A549 (cell line): ENCODE measurements at regions not wholly inside any gene's neighbourhood (a gene's known extent, or its start where the extent isn't known, plus 50 kb on each side); places are given as distances from the start of the nearest gene placed in this dataset.

Source experiments
- ATAC-seq, 2 experiments: fragments of 200-7000 bp in 1 of 2; fragments of >200 bp in 1 of 2; cut with Nextera tagmentation in 1 of 2; cut with Tn5 transposase in 1 of 2; 3 replicates each; pipeline versions ENCODE4 v1.8.0 to v1.9.1; 2018 to 2020; ENCODE audit warnings: mild to moderate bottlenecking in 1 of 2, moderate library complexity in 1 of 2
- CTCF ChIA-PET: fragments of 300-600 bp; sonication (Branson Sonifier 250); formaldehyde crosslinking; extraction: SDS; loops from one replicate; lab custom pipeline; 2021; ENCODE audit warnings: antibody characterized with exemption, inconsistent platforms; lab: Yijun Ruan, JAX
- POLR2A ChIA-PET: fragments of 350-600 bp; formaldehyde crosslinking; extraction: SDS; loops from one replicate; lab custom pipeline; 2021; ENCODE audit warnings: antibody characterized with exemption, inconsistent platforms; lab: Yijun Ruan, JAX
- DNase-seq, 2 experiments: peaks; one replicate each; pipeline versions ENCODE4 v3.0.0 to v3.0.0-alpha.2; 2011 to 2016; ENCODE audit warnings: low read depth in 1 of 2, low spot score in 1 of 2
- FAIRE-seq: peaks from 2 replicates; lab custom pipeline; 2011; peaks lifted over from hg19 to GRCh38; lab: Jason Lieb, UNC
- H3K27ac ChIP-seq, 2 experiments: fragments of >200 bp; sonication (Bioruptor Twin); formaldehyde crosslinking; 3 replicates each; pipeline ENCODE4 v1.5.1; 2016 to 2017
- H3K4me1 ChIP-seq: fragments of >200 bp; sonication (Bioruptor Twin); formaldehyde crosslinking; 3 replicates; pipeline ENCODE4 v1.6.1; 2016
- H3K4me2 ChIP-seq: fragments of >200 bp; sonication (Bioruptor Twin); formaldehyde crosslinking; 3 replicates; pipeline ENCODE4 v1.6.1; 2016
- H3K4me3 ChIP-seq: fragments of >200 bp; sonication (Bioruptor Twin); formaldehyde crosslinking; 3 replicates; pipeline ENCODE4 v1.5.1; 2016
- H3K9me3 ChIP-seq: fragments of >200 bp; sonication (Bioruptor Twin); formaldehyde crosslinking; 3 replicates; pipeline ENCODE4 v1.6.1; 2016
- CEBPB ChIP-seq, 2 experiments: fragments of >200 bp in 1 of 2; sonication (Bioruptor Twin) in 1 of 2; formaldehyde crosslinking in 1 of 2; IDR thresholded peaks; 2 replicates each; pipeline ENCODE4 v1.6.1; 2012 to 2016
- CHD4 ChIP-seq: fragments of 200-600 bp; sonication (generic); IDR thresholded peaks from 2 replicates; pipeline ENCODE4 v1.6.1; 2016; ENCODE audit warnings: antibody characterized with exemption, mild to moderate bottlenecking, borderline replicate concordance
- ELK1 ChIP-seq: fragments of 150-350 bp; IDR thresholded peaks from 2 replicates; pipeline ENCODE4 v1.6.1; 2014; ENCODE audit warnings: low read depth, mild to moderate bottlenecking, low read length
- ESRRA ChIP-seq: fragments of 150-350 bp; IDR thresholded peaks from 2 replicates; pipeline ENCODE4 v1.6.1; 2014; ENCODE audit warnings: mild to moderate bottlenecking, low read length, borderline replicate concordance
- HEYL ChIP-seq: fragments of 250-450 bp; sonication (Bioruptor Pico); IDR thresholded peaks from 2 replicates; pipeline ENCODE4 v1.8.0; 2021; ENCODE audit warnings: mild to moderate bottlenecking, moderate library complexity
- JUN ChIP-seq, 2 experiments: fragments of >200 bp; sonication (Bioruptor Twin); formaldehyde crosslinking; IDR thresholded peaks; 2 replicates in 1 of 2; 3 replicates in 1 of 2; pipeline ENCODE4 v1.6.1; 2016 to 2017
- KDM1A ChIP-seq: fragments of 200-600 bp; sonication (generic); IDR thresholded peaks from 2 replicates; pipeline ENCODE4 v1.6.1; 2016; ENCODE audit warnings: low read depth, mild to moderate bottlenecking
- MAZ ChIP-seq: fragments of 150-350 bp; IDR thresholded peaks from 2 replicates; pipeline ENCODE4 v1.6.1; 2014; ENCODE audit warnings: antibody characterized with exemption, low read depth, low read length, borderline replicate concordance
- NR3C1 ChIP-seq: fragments of >200 bp; sonication (Bioruptor Twin); formaldehyde crosslinking; IDR thresholded peaks from 3 replicates; pipeline ENCODE4 v1.6.1; 2017
- POLR2A ChIP-seq: IDR thresholded peaks from 2 replicates; pipeline ENCODE4 v1.6.1; 2012; ENCODE audit warnings: mild to moderate bottlenecking, low read length
- POLR2AphosphoS2 ChIP-seq: conservative IDR thresholded peaks from 2 replicates; pipeline ENCODE4 v1.6.1; 2012; ENCODE audit warnings: low read length, improper control_type of control experiment, inconsistent platforms
- RAD21 ChIP-seq, 2 experiments: fragments of >200 bp in 1 of 2; sonication (Bioruptor Twin) in 1 of 2; formaldehyde crosslinking in 1 of 2; IDR thresholded peaks in 1 of 2; conservative IDR thresholded peaks in 1 of 2; 2 replicates in 1 of 2; 3 replicates in 1 of 2; pipeline ENCODE4 v1.6.1; 2012 to 2018; ENCODE audit warnings: inconsistent platforms in 1 of 2
- RCOR1 ChIP-seq: fragments of 150-350 bp; IDR thresholded peaks from 2 replicates; pipeline ENCODE4 v1.6.1; 2014; ENCODE audit warnings: antibody characterized with exemption, low read length, low read depth
- REST ChIP-seq: fragments of 200-600 bp; sonication (generic); IDR thresholded peaks from 2 replicates; pipeline ENCODE4 v1.6.1; 2016; ENCODE audit warnings: antibody characterized with exemption, mild to moderate bottlenecking, moderate library complexity
- TP53 ChIP-seq: fragments of 250-450 bp; sonication (Bioruptor Pico); IDR thresholded peaks from 2 replicates; pipeline ENCODE4 v1.5.0; 2021; ENCODE audit warnings: mild to moderate bottlenecking, moderate library complexity
- ZC3H11A ChIP-seq: fragments of 450-650 bp; IDR thresholded peaks from 2 replicates; pipeline ENCODE4 v1.6.1; 2014; ENCODE audit warnings: antibody characterized with exemption, mild to moderate bottlenecking
- WGBS: methylation state at CpG from one replicate; pipeline ENCODE4 v1.1.6; 2017; ENCODE audit errors: missing lambda C conversion rate; 5-methylcytosine and 5-hydroxymethylcytosine counted together
- TF ChIP-seq, protein P1 (sequence below): fragments of >200 bp; sonication (Bioruptor Twin); formaldehyde crosslinking; IDR thresholded peaks from 2 replicates; pipeline ENCODE4 v1.6.1; 2016
- TF ChIP-seq, protein P2 (sequence below): fragments of 450-650 bp; IDR thresholded peaks from 2 replicates; pipeline ENCODE4 v1.6.1; 2014; ENCODE audit warnings: antibody characterized with exemption

GRCh38 chr13:110991991-110992508 is 77.2 kb upstream of the ANKRD10 start:
- H3K4me2 ChIP-seq = no peak overlapping the region
- no peak for TF ChIP-seq RCOR1
- TF ChIP-seq HEYL (CRISPR knock-in tag) = no peak
- no peak for TF ChIP-seq CEBPB (IDR thresholded peaks at IDR 0.05)
- no peak for TF ChIP-seq POLR2AphosphoS2
- TF ChIP-seq NR3C1 = no peak
- TF ChIP-seq POLR2A = no peak
- TF ChIP-seq REST = no peak
- no peak for TF ChIP-seq JUN (IDR thresholded peaks at IDR 0.05)
- TF ChIP-seq ELK1 = no peak
- FAIRE-seq (no peak), DNase-seq (no peak), ATAC-seq (no peak)
- no peak overlapping the region for H3K27ac ChIP-seq
- ChIA-PET CTCF (interaction anchor here (0.6 kb wide), 1 partner anchor 404 kb away, joined by 3 read pairs; no protein-coding TSS in a partner anchor), POLR2A (no interaction called here)
- 82% methylated on average over 9 of the region's 21 CpGs for WGBS
- H3K4me1 ChIP-seq = no peaks in the 10 kb centered on the region
- no peaks in the 10 kb centered on the region for H3K9me3 ChIP-seq
- no peak overlapping the region for H3K4me3 ChIP-seq

DNA sequence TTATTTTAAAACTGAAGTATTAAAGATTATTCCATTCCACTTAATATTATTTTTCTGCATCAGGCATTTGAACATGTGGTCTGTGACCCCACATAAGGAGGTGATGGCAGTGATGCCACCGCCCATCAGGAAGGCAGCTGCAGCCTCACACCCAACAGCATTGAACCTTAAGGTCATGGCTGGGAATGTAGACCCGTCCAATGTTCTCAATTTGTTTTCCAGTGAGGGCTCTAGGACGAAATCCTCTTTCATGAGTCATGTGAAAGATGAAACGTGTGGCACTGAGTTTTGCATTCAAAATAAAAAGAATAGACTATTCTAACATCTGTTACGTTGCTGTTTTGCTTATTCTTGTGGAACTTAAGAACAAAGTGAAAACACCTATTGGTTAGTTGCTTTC is 74.5 kb upstream of the ANKRD10 start:
- WGBS = 48% methylated on average over 5 of the region's 5 CpGs
- TF ChIP-seq HEYL (CRISPR knock-in tag) (no peak), RAD21 (conservative IDR thresholded peaks at IDR 0.05 in 1 of 2, IDR thresholded peaks at IDR 0.05 in 1 of 2) (no peak), TP53 (CRISPR knock-in tag) (no peak), POLR2AphosphoS2 (no peak)
- no peaks in the 10 kb centered on the region for H3K9me3 ChIP-seq
- no peak overlapping the region for H3K27ac ChIP-seq
- POLR2A ChIA-PET = no interaction called here
- no peak for DNase-seq
- no peaks in the 10 kb centered on the region for H3K4me1 ChIP-seq
- FAIRE-seq = no peak
- CTCF ChIA-PET = no interaction called here
- H3K4me3 ChIP-seq = no peak overlapping the region
- H3K4me2 ChIP-seq = no peak overlapping the region
- no peak for ATAC-seq

DNA sequence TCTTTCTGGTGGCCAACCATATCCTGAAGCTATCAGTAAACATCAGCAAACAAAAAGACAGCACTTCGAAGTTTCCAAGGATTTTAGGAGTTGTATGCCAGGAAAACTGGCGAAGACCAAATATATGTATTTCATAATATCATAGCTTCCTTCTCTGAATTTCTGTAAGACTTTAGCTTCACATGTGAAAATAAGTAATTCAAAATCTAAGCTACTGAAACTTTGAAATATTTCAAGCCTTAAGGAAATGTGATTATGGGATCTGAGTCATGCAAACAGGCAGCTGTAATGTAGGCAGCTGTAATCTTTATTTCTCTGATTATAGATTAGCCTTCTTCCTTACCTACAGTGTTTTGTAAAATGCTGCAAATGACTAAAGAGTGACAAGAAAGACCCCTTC is 70.7 kb upstream of the ANKRD10 start:
- ATAC-seq (no peak), FAIRE-seq (no peak), DNase-seq (no peak)
- ChIA-PET CTCF (interaction anchor here (0.9 to 1.3 kb wide), 3 partner anchors 41 to 82 kb away, joined by 3 to 4 read pairs (median 3); no protein-coding TSS in a partner anchor), POLR2A (no interaction called here)
- Histone ChIP-seq H3K4me2 (no peak overlapping the region), H3K9me3 (no peaks in the 10 kb centered on the region), H3K4me3 (no peak overlapping the region), H3K4me1 (no peaks in the 10 kb centered on the region), H3K27ac (no peak overlapping the region)
- no peak for TF ChIP-seq MAZ
- no peak for TF ChIP-seq ZC3H11A
- no peak for TF ChIP-seq KDM1A
- TF ChIP-seq, protein P1, sequence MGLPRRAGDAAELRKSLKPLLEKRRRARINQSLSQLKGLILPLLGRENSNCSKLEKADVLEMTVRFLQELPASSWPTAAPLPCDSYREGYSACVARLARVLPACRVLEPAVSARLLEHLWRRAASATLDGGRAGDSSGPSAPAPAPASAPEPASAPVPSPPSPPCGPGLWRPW = no peak
- no peak for TF ChIP-seq POLR2A
- no peak for TF ChIP-seq ELK1
- no peak for TF ChIP-seq CHD4
- TF ChIP-seq POLR2AphosphoS2 = no peak
- no peak for TF ChIP-seq ESRRA
- no peak for TF ChIP-seq HEYL (CRISPR knock-in tag)
- no peak for TF ChIP-seq REST
- TF ChIP-seq, protein P2, sequence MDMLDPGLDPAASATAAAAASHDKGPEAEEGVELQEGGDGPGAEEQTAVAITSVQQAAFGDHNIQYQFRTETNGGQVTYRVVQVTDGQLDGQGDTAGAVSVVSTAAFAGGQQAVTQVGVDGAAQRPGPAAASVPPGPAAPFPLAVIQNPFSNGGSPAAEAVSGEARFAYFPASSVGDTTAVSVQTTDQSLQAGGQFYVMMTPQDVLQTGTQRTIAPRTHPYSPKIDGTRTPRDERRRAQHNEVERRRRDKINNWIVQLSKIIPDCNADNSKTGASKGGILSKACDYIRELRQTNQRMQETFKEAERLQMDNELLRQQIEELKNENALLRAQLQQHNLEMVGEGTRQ = no peak
- 38% methylated on average over 2 of the region's 2 CpGs for WGBS
